ENCODE measurements at regions not wholly inside any gene's neighbourhood (a gene's known extent, or its start where the extent isn't known, plus 50 kb on each side); places are given as distances from the start of the nearest gene placed in this dataset.

DNA sequence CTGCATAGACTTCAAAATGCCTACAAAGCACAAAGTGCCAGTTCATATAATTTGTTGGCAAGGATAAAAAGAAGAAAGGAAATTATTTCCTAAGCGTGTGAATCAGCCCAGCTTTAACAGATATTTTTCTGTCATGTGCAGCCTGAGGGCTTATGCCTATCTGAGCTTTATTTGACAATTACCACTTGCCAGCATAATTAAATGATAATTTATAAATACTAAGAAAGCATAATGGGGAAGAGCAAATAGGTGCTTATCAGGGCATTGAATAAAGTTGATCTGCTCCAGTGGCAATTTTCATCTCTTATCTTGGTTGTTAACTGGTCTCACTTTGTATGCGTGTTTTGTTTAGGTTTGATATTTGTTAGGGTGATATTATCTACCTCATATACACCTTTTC lies 313.4 kb upstream of the DNAJC19 start:
- intact Hi-C loops (cut with DNase I), result no loop called here
- DNase-seq (no peak), ATAC-seq (no peak)

DNA sequence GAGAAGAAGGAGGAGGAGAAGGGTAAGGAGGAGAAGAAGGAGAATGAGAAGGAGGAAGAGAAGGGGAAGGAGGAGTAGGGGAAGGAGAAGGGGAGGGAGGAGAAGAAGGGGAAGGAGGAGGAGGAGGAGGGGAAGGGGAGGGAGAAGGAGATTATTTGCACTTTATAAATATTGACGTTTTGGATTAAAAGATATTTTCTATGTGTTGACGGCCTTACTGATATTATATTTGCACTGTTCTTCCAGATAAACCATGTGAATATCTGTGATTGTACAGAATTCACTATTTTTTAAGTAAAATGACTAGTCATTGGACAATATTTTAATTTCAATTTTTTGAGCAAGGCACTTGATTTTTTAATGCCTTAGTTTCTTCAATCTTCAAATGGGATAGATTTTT lies 310.5 kb upstream of the DNAJC19 start:
- ATAC-seq (no peak), DNase-seq (no peak)
- intact Hi-C loops (cut with DNase I), result no loop called here

DNA sequence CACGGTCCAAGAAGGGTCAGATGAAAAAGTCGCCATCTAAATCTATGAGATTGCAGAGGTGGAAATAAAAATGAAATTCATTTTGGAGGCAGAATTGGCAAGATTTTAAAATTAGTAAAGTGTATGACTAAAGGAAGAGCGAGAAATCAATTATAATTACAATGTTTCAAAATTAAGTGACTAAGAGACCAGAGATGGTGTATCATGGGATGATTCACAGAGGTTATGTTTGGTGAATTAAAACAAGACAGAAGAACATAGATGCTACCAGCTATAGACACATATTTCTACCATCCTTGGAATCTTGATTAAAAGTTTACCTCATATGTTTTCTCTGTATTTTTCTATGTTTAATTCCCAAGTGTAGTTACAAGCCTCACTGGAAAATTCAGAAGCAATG lies 308.9 kb upstream of the DNAJC19 start:
- ATAC-seq (no peak), DNase-seq (no peak)
- intact Hi-C loops (cut with DNase I), result no loop called here

DNA sequence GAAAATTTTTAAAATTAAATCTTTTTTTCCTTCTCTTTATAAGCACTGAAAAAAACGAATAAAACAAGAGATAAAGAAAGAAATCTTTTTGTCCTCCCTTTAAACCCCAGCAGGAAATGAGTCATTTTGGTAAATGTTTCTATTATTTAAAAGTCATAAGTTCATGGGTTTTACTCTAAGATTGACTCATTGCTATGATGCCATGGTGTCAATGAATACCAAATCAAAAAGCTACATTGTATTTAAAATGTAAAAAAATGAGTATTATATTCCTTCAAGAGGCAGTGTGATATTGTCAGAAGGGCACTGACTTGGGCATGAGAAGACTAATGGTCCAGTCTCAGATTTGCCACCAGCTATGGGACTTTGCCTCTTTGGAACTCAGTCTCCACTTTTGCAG lies 303.4 kb upstream of the DNAJC19 start:
- intact Hi-C loops (cut with DNase I), result no loop called here
- no peak for ATAC-seq
- no peak for DNase-seq

DNA sequence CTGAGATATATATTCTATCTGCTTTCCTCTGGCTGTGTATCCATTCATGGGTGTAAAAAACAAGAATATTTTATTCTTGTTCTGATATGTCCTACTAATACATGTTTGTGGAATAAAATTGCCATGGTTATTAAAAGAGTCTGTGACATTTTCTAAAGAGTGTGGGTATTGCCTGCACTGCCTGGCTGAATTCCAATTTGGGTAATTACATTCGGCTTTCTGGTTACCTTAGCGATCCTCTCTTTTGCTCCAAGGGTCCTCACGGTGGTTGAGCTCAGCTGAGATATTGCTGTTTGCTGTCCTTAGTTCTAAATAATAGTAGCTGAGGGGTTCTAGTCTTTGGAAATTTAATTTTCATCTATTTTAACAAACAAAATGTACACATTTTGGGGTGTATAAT lies 301.4 kb upstream of the DNAJC19 start:
- ATAC-seq (no peak), DNase-seq (no peak)
- intact Hi-C loops (cut with DNase I), result no loop called here

DNA sequence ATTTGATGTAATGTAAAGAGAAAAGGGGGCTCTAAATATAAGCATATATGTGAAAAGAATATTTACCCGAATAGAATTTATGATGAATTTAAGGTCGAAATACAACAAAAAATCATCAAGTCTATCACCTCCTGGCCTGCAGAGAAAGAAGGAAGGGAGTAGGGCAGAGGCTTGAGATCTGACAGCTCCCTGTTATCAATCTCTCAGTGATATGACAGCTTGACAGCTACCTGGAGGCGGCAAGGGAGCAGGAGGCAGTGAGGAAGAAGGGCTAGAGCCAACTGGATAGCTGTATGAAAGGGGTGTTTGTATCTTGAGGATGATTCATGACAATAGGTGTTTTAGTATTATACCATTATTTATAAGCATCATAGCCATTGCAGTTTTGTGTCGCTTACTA lies 299.8 kb upstream of the DNAJC19 start:
- ATAC-seq, result no peak
- intact Hi-C loops (cut with DNase I), result no loop called here

DNA sequence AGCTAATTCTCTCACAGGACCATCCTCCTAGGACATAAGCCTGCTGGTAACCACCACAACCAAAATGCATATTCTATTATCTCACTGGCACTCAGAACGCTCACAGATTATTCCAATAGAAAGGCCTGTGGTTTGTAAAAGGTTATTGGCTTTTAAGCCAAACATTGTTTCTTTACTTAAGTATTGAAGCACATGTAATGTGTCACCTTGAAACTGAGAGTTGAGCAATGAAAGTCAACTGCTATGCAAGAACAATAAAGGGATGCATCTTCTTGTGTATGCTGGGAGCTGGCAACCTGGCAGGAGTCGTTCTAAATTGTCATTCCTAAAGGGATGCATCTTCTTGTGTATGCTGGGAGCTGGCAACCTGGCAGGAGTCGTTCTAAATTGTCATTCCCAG lies 298.6 kb upstream of the DNAJC19 start:
- DNase-seq (no peak), ATAC-seq (no peak)
- intact Hi-C loops (cut with DNase I), result no loop called here

More for the DNA sequence above, 299.8 kb upstream of the DNAJC19 start:
- no peak for DNase-seq

DNA sequence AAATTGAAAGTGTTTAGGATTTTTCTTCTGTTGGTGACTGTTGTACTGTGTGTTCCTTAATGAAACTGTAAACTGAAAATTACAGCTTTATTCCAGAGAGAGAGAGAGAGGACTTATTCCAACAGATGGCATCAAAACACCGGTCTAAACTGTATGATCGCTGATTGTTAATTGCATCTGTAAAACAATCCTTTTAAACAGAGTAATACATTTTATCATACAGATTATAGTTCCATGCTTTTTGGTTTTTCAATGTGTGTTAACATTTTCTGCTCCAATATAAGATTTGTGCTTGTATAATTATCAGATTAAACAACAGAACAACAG lies 289.7 kb upstream of the DNAJC19 start:
- ATAC-seq (no peak), DNase-seq (no peak)
- intact Hi-C loops (cut with DNase I), result loop anchor here in 1 of 2 donors (10.0 kb wide), 1 partner anchor 474 kb away; no protein-coding TSS in a partner anchor

DNA sequence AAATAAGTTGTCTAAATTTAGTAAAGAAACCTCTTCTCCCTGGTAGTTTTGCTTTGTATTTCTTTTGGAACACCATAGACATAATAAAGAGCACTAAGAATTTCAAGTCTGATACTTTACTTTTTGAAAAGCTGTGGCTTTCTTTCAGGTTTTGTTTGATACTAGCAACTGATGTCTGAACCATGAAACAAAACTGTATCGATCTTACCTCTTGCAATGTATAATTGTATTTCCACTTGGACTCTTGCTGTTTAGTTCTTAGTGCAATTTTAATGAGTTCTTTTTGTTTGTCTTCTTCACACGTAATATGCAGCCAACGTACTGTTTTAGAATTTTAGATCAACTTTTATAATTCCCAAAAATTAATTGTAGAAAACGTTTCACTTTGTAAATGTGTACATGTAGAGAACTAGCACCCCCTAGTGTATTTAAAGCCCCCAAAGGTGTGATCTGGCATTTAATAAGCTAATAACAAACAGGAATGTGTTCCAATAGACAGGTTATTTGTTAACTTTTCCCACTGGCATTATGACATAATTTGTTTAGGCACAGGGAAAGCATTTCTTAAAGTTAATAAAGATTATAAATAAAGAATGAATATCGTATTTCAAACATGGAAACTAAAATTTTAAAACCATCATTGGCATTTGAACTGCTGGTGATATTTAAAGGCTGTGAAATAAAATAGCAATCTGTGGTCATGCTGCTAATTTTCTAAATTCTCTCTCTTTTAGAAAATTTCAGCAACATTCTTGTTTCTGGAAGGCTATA lies 289.1 kb upstream of the DNAJC19 start:
- no peak for ATAC-seq
- no peak for DNase-seq
- intact Hi-C loops (cut with DNase I), result loop anchor here in 1 of 2 donors (10.0 kb wide), 1 partner anchor 474 kb away; no protein-coding TSS in a partner anchor

DNA sequence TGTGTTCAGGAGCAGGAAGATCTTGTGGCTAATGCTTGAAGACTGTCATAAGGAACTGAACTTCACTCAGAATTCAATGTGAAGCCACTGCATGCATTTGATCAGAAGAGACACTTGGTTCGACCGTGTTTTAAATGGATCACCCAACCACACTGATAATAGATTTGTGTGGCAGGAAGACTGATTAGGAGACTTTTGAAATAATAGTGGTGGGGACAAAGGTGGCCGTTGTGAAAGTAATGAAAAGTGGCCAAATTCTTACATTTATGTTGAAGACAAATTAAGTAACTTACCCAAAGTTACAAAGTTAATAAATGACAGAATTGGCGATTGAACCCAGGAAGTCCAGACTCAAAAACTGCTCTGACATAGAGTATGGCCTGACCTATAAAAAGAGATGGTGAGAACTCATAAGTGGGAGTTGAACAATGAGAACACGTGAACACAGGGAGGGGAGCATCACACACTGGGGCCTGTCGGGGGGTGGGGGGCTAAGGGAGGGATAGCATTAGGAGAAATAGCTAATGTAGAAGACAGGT lies 286.9 kb upstream of the DNAJC19 start:
- no peak for DNase-seq
- intact Hi-C loops (cut with DNase I), result loop anchor here in 1 of 2 donors (10.0 kb wide), 1 partner anchor 472 kb away; no protein-coding TSS in a partner anchor
- ATAC-seq, result no peak

DNA sequence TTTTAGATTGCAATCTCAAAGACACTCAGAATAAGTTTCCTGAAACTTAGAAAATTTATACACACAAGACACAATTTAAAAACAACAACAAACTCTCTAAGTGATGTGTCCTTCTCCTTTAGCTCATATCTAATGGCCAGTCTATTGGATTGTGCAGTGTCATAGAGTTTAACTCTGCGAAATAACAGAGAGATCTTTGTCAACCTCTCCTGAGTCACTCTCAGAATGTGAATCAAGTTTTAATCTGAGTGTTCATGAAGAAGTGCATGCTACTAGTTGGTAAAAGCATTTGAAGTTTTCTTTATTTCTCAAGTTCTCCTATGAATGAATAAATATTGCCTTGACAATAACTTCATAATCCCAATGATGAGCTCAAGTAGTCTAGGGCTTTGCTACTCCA lies 284.5 kb upstream of the DNAJC19 start:
- intact Hi-C loops (cut with DNase I), result loop anchor here in 1 of 2 donors (10.0 kb wide), 1 partner anchor 469 kb away; no protein-coding TSS in a partner anchor
- no peak for ATAC-seq
- no peak for DNase-seq

DNA sequence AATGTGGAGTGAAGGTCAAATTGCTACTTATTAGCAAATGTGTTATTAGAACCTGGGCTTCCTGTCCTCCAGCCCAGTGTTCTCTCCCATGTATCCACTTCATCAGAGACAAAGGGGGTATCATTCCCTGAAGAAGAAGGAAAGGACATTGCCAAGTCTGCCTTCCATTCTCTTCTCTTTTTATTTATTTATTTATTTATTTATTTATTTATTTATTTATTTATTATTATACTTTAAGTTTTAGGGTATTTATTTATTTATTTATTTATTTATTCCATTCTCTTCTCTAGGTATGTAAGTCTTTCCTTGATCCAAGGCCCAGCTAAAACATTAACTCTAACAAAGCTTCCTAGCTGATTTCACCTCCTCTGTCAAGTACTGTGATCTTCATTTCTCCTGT lies 277.8 kb upstream of the DNAJC19 start:
- DNase-seq (no peak), ATAC-seq (no peak)
- intact Hi-C loops (cut with DNase I), result no loop called here

DNA sequence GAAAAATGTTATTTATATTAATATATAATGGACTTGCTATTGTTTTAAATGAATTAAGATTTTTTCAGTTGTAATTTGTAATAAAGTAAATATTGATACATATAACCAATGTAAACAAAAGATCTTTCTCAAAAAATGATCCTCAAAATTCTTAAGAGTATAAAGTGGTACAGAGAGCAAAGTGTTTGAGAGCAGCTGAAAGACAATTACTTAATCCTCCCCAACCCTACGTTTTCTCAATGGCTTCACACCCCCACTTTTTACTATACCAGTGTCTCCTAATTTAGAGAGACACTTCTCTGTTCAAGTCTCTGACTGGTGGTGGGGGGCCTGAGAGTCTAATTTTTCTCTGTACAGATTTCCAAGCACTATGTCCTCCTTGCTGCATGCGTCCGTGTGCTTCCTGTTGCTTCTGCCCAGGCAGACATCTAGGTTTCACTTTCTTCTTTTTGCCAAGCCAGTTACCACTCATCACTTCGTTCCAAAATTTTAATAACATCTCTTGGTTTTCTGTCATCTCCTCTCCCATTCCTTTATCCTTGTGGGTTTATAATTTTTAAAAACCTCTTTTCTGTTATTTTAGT lies 276.3 kb upstream of the DNAJC19 start:
- intact Hi-C loops (cut with DNase I), result no loop called here

DNA sequence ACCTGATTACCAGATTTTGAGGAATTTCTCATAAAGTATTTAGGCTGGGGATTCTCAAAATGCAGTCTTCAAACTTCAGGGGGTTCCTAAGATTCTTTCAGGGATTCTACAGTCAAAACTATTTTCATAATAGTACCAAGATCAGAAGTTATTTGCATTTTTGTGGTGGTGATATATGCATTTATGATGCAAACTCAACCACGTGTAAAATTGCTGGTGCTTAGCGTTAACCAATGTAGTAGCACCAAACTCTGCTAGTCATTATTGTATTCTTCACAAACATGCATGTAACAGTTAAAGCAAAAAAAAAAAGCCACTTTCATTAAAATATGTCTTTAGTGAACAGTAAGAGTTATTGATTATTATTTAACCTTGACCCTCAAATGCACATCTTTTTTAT lies 274.9 kb upstream of the DNAJC19 start:
- no peak for DNase-seq
- ATAC-seq, result no peak
- intact Hi-C loops (cut with DNase I), result no loop called here

More for the DNA sequence above, 276.3 kb upstream of the DNAJC19 start:
- no peak for ATAC-seq
- DNase-seq, result no peak

DNA sequence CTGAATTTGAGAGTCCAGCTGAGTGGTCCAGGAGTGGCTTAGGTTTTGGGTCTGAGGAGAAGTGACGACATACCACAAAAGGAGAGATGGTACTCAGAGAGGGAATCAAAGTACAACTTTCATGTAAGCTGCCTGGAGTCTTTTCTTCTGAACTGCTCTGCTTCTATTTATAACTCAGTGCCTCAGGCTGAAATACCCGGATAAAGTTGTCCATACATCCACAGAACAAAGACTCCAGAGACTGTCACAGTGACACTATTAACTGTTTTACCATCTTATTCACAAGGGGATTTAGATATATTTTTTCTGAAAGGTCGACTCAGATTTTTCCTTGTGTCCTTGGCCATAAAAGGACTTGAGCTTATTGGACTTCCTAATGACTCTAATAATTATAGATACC lies 264.3 kb upstream of the DNAJC19 start:
- ATAC-seq (no peak), DNase-seq (no peak)
- intact Hi-C loops (cut with DNase I), result no loop called here

DNA sequence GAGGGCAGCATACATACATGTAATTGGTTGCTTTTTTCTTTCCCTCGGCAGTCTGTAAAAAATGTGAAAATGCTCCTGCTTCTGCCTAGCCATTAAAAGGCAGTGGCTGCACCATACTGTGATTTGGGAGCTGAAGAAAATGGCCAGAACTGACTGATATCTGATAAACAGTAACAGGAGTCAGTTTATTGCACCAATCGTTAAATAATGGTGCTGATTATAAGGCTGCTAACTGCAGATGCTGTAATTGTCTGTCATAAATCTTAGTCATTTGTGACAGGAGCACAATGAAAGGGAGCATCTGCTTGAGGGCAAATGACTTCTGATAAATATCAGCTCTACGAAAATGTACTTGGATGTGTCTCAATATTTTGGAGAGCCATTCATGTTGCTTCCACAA lies 263.1 kb upstream of the DNAJC19 start:
- no peak for ATAC-seq
- DNase-seq, result no peak
- intact Hi-C loops (cut with DNase I), result no loop called here

DNA sequence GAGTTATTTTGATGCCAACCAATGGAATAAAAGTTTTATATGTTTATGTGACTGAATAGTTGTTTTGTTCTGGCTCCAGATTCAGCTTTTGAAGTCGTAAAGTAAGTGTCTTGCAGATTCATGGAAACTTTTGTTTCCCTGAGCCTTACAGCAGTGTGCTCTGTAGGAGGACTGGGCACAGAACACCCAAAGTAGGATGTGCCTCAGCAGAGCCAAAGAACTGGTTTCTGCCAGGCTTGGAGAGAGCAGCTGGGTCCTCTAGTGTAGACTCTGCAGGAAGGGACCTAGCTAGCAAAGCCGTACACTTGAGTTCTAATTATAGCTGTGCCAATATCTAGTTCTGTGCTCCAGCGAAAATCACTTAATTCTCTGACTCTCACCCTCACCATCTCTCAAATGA lies 261.2 kb upstream of the DNAJC19 start:
- ATAC-seq, result no peak
- no peak for DNase-seq
- intact Hi-C loops (cut with DNase I), result no loop called here

DNA sequence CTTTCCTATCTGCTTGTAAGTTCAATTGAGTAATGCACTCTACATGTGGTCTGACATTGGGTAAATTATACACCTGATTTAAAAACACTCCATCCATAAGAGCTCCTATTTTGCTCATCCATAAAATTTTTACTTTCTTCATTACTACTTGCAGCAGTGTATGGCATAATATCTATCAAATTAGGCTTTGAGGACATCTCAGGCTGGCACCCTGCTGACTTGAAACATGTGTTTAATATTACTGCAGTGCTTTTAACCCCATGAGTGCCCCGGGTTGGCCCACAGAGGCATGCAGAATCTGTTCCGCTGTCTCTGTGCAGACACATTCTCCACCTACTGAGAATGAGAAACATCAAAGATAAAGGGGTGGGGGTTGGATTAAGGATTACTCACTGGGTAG lies 249.9 kb upstream of the DNAJC19 start:
- intact Hi-C loops (cut with DNase I), result no loop called here
- DNase-seq (no peak), ATAC-seq (no peak)

DNA sequence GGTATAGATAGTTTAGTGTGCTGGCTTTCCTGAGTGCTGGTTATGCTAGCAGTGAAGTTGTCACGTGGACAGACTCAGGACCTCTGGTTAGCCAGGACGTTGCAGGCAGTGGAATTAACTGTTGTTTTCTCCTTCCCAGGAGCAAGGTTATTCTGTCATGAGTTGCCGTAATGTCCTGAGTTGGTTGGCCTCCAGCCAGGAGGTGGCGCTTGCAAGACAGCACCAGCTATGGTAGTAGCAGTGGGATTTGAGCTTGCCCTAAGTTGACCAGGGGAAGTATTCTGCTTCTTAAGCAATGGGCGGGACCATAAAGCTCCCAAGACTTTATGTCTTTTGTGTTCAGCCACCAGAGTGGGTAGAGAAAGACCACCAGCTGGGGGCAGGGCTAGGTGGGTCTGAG lies 240.7 kb upstream of the DNAJC19 start:
- DNase-seq, result no peak
- intact Hi-C loops (cut with DNase I), result no loop called here
- no peak for ATAC-seq

DNA sequence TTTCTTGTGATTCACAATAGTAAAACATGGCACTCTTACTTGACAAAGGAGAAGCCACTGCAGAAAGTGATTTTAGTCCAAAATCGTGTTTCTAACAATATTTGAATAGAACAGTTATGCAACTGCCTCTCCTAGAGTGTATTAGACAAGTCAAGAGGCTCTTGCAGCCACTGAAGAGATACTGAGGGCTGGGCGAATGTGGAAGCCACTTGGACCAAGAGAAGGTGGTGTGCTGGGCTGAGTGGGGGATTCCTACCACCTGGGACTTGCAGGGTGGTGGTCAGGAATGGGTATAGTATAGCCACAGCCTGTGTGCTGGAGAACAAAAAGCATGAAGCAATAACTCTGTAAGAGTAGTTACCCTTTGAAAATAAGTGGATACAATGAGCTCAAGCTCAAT lies 223.8 kb upstream of the DNAJC19 start:
- intact Hi-C loops (cut with DNase I), result loop anchor here in 1 of 2 donors (5.0 to 10.0 kb wide), 3 partner anchors 489 to 1471 kb away; no protein-coding TSS in a partner anchor
- DNase-seq, result no peak
- ATAC-seq, result no peak

DNA sequence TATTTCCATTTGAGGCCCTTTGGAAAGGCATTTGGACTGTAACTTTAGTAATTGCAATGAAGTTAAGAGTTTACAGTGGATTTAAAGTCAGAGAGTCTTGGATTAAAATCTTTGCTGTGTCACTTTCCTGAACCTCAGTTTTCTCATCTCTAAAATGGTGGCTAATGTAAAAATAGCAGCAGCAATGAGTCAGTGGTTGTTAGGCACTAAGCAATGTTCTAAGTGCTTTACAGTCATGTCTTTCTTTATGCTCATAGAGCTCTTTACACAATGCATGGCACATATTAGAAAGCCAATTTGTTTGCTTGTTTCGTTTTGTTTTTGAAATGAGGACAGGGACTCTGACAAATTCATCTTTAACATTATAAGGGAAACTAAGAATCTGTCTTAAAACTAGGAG lies 222.7 kb upstream of the DNAJC19 start:
- DNase-seq, result no peak
- ATAC-seq, result no peak
- intact Hi-C loops (cut with DNase I), result loop anchor here in 1 of 2 donors (5.0 to 10.0 kb wide), 3 partner anchors 490 to 1473 kb away; no protein-coding TSS in a partner anchor
